ENCODE measurements at regions not wholly inside any gene's neighbourhood (a gene's known extent, or its start where the extent isn't known, plus 50 kb on each side); places are given as distances from the start of the nearest gene placed in this dataset.

GRCh38 chr5:162410365-162410764, 342.8 kb downstream of the GABRG2 start:
- H3K4me3 ChIP-seq, result no peak overlapping the region
- no peak for TF ChIP-seq POLR2AphosphoS5 (IDR thresholded peaks at IDR 0.05)
- TF ChIP-seq EP300 (IDR thresholded peaks at IDR 0.05), result no peak
- TF ChIP-seq CTCF (IDR thresholded peaks at IDR 0.05), result no peak
- TF ChIP-seq POLR2A (IDR thresholded peaks at IDR 0.05), result no peak
- H3K36me3 ChIP-seq, result no peaks in the 10 kb centered on the region
- H3K9me3 ChIP-seq, result no peaks in the 10 kb centered on the region
- no peaks in the 10 kb centered on the region for H3K27me3 ChIP-seq
- 24 to 26% methylated on average over 3 to 8 of the region's 8 CpGs for WGBS, 2 donors (ENCODE audit: low coverage in 1 of 2)
- H3K4me1 ChIP-seq, result no peaks in the 10 kb centered on the region
- H3K27ac ChIP-seq, result no peak overlapping the region
- no peak for ATAC-seq

GRCh38 chr5:162429142-162429541, 361.6 kb downstream of the GABRG2 start:
- Histone ChIP-seq H3K27ac (no peak overlapping the region), H3K4me3 (no peak overlapping the region), H3K4me1 (no peaks in the 10 kb centered on the region), H3K27me3 (no peaks in the 10 kb centered on the region), H3K36me3 (no peaks in the 10 kb centered on the region), H3K9me3 (no peaks in the 10 kb centered on the region)
- ATAC-seq, result no peak
- no peak for TF ChIP-seq POLR2A (IDR thresholded peaks at IDR 0.05)
- no peak for TF ChIP-seq CTCF (IDR thresholded peaks at IDR 0.05)
- no peak for TF ChIP-seq EP300 (IDR thresholded peaks at IDR 0.05)
- no peak for TF ChIP-seq POLR2AphosphoS5 (IDR thresholded peaks at IDR 0.05)

- Histone ChIP-seq H3K9me3 (no peaks in the 10 kb centered on the region), H3K4me3 (no peak overlapping the region), H3K27me3 (no peaks in the 10 kb centered on the region), H3K4me1 (no peaks in the 10 kb centered on the region), H3K27ac (no peak overlapping the region), H3K36me3 (no peaks in the 10 kb centered on the region)
- 17% methylated on average over 1 of the region's 1 CpG; no CpG with 5 or more reads in 1 of the 2 donors for WGBS, 2 donors (ENCODE audit: low coverage in 1 of 2)
- ATAC-seq, result no peak
- no peak for TF ChIP-seq POLR2A (IDR thresholded peaks at IDR 0.05)
- no peak for TF ChIP-seq POLR2AphosphoS5 (IDR thresholded peaks at IDR 0.05)
These were observed 366.7 kb downstream of the GABRG2 start for GRCh38 chr5:162434281-162434680.

GRCh38 chr5:162436055-162436454, 368.5 kb downstream of the GABRG2 start:
- no peak overlapping the region for H3K4me3 ChIP-seq
- H3K9me3 ChIP-seq, result no peaks in the 10 kb centered on the region
- no peak for ATAC-seq
- H3K36me3 ChIP-seq, result no peaks in the 10 kb centered on the region
- WGBS, 2 donors (ENCODE audit: low coverage in 1 of 2), result 44 to 59% methylated on average over 2 of the region's 2 CpGs
- no peaks in the 10 kb centered on the region for H3K4me1 ChIP-seq
- H3K27ac ChIP-seq, result no peak overlapping the region
- H3K27me3 ChIP-seq, result no peaks in the 10 kb centered on the region
- no peak for TF ChIP-seq CTCF (IDR thresholded peaks at IDR 0.05)

- Histone ChIP-seq H3K4me3 (no peak overlapping the region), H3K27ac (no peak overlapping the region), H3K9me3 (no peaks in the 10 kb centered on the region), H3K4me1 (no peaks in the 10 kb centered on the region), H3K27me3 (no peaks in the 10 kb centered on the region), H3K36me3 (no peaks in the 10 kb centered on the region)
- WGBS, 2 donors (ENCODE audit: low coverage in 1 of 2), result 50 to 68% methylated on average over 2 to 3 of the region's 6 CpGs
- no peak for ATAC-seq
- no peak for TF ChIP-seq POLR2AphosphoS5 (IDR thresholded peaks at IDR 0.05)
- no peak for TF ChIP-seq CTCF (IDR thresholded peaks at IDR 0.05)
These were observed 376.7 kb downstream of the GABRG2 start for GRCh38 chr5:162444129-162444762.
